GM23248 (cell line): ENCODE measurements at regions not wholly inside any gene's neighbourhood (a gene's known extent, or its start where the extent isn't known, plus 50 kb on each side); places are given as distances from the start of the nearest gene placed in this dataset.

Experiments used
- EZH2 ChIP-seq: fragments of 200-600 bp; sonication (generic); IDR thresholded peaks from 2 replicates; pipeline ENCODE4 v1.6.1; 2018; ENCODE audit warnings: antibody characterized with exemption, mild to moderate bottlenecking; ENCODE audit not compliant: insufficient read depth, poor library complexity, severe bottlenecking
- EZH2phosphoT487 ChIP-seq: fragments of 200-600 bp; sonication (generic); IDR thresholded peaks from 2 replicates; pipeline ENCODE4 v1.6.1; 2018; ENCODE audit warnings: antibody characterized with exemption, moderate library complexity, mild to moderate bottlenecking, low read depth; ENCODE audit not compliant: insufficient read depth

DNA sequence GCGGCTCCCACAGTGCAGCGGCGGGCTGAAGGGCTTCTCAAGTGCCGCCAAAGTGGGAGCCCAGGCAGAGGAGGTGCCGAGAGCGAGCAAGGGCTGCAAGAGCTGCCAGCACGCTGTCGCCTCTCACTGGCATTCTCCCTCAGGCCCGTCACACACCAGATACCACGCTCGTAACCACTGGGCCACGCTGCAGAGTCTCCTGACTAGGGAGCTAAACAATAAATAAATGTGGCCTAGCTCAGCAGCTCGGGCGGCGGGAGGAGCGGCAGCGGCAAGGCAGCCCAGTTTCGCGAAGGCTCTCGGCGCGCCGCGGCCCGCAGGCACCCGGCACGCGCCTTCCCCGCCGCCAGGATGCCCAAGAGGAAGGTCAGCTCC, 55.9 kb upstream of the FAM174B start:
- TF ChIP-seq EZH2 (no peak), EZH2phosphoT487 (no peak)
